SJCRH30 (cell line): ENCODE measurements at regions not wholly inside any gene's neighbourhood (a gene's known extent, or its start where the extent isn't known, plus 50 kb on each side); places are given as distances from the start of the nearest gene placed in this dataset.

Experiments used
- DNase-seq, 2 experiments: peaks; one replicate each; pipeline ENCODE4 v3.0.0-alpha.2; 2015 to 2020
- H3K27ac ChIP-seq: fragments of 250-450 bp; sonication (Bioruptor Pico); 2 replicates; pipeline ENCODE4 v1.5.1; 2020; ENCODE audit warnings: mild to moderate bottlenecking, moderate library complexity
- H3K27me3 ChIP-seq: fragments of 250-450 bp; sonication (Bioruptor Pico); 2 replicates; pipeline ENCODE4 v1.5.1; 2020; ENCODE audit warnings: mild to moderate bottlenecking, moderate library complexity
- H3K36me3 ChIP-seq: fragments of 250-450 bp; sonication (Bioruptor Pico); 2 replicates; pipeline ENCODE4 v1.5.1; 2020; ENCODE audit warnings: mild to moderate bottlenecking, moderate library complexity
- H3K4me1 ChIP-seq: fragments of 250-450 bp; sonication (Bioruptor Pico); 2 replicates; pipeline ENCODE4 v1.5.1; 2020; ENCODE audit warnings: mild to moderate bottlenecking, moderate library complexity
- H3K4me3 ChIP-seq: fragments of 250-450 bp; sonication (Bioruptor Pico); 2 replicates; pipeline ENCODE4 v1.5.1; 2020; ENCODE audit warnings: mild to moderate bottlenecking, moderate library complexity
- H3K9me3 ChIP-seq: fragments of 250-450 bp; sonication (Bioruptor Pico); replicated peaks from 2 replicates; pipeline ENCODE4 v1.5.1; 2020; ENCODE audit warnings: mild to moderate bottlenecking, moderate library complexity

DNA sequence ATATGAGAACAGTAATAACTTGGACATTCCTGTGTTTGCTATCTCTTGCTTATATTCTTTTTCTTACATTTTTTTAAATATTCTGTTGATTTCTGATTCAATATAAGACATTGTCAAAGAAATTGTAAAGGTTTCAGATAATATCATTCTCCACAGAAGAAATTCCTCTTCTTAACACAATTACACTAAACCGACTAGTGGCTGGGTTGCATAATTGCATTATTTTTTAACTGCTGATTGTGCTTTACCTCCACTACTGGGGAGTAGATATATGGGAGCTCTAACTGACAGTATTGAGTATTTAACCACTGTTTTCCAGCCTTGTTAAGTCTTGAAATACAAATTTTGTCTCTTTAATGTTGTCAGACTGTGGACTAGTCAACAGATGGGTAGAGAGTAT, 723.8 kb upstream of the EDIL3 start:
- DNase-seq = no peak
- no peak overlapping the region for H3K4me3 ChIP-seq
- no peak overlapping the region for H3K27ac ChIP-seq
- H3K27me3 ChIP-seq = no peaks in the 10 kb centered on the region
- H3K4me1 ChIP-seq = no peaks in the 10 kb centered on the region
- no peaks in the 10 kb centered on the region for H3K36me3 ChIP-seq
- peaks cover 4% of the 10 kb centered on the region; the same call in 1 of the 2 replicates for H3K9me3 ChIP-seq

- Histone ChIP-seq H3K9me3 (peaks cover 4% of the 10 kb centered on the region; the same call in 1 of the 2 replicates), H3K4me1 (no peaks in the 10 kb centered on the region), H3K27ac (no peak overlapping the region), H3K4me3 (no peak overlapping the region), H3K27me3 (no peaks in the 10 kb centered on the region), H3K36me3 (no peaks in the 10 kb centered on the region)
- no peak for DNase-seq
Measured at GRCh38 chr5:85109616-85110015, 724.9 kb upstream of the EDIL3 start.

- Histone ChIP-seq H3K27me3 (no peaks in the 10 kb centered on the region), H3K36me3 (no peaks in the 10 kb centered on the region), H3K9me3 (no peaks in the 10 kb centered on the region), H3K27ac (no peak overlapping the region), H3K4me3 (no peak overlapping the region), H3K4me1 (no peaks in the 10 kb centered on the region)
- DNase-seq = no peak
Measured at GRCh38 chr5:85132269-85132668, 747.6 kb upstream of the EDIL3 start.

DNA sequence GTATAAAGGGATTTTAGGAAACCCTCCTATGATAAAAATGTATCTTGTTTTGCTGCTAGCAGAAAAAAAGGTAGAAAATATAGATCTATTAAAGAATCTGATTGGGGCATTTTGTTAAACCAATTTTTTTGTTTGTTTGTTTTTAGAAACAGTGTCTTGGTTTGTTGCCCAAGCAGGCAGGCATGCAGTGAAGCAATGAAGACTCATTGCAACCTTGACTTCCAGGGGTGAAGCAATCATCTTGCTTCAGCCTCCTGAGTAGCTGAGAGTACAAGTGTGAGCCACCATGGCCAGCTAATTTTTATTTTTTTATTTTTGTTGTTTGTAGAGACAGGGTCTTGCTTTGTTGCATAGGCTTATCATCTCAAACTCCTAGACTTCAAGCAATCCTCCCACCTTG, 755.8 kb upstream of the EDIL3 start:
- H3K4me3 ChIP-seq = no peak overlapping the region
- no peaks in the 10 kb centered on the region for H3K36me3 ChIP-seq
- no peak for DNase-seq
- H3K27me3 ChIP-seq = no peaks in the 10 kb centered on the region
- H3K9me3 ChIP-seq = no peaks in the 10 kb centered on the region
- no peaks in the 10 kb centered on the region; the same call in 1 of the 2 replicates for H3K4me1 ChIP-seq
- no peak overlapping the region for H3K27ac ChIP-seq

- Histone ChIP-seq H3K27me3 (no peaks in the 10 kb centered on the region), H3K9me3 (no peaks in the 10 kb centered on the region), H3K4me1 (no peaks in the 10 kb centered on the region; the same call in 1 of the 2 replicates), H3K27ac (no peak overlapping the region), H3K4me3 (no peak overlapping the region), H3K36me3 (no peaks in the 10 kb centered on the region)
- no peak for DNase-seq
Measured at GRCh38 chr5:85143138-85143537, 758.5 kb upstream of the EDIL3 start.

DNA sequence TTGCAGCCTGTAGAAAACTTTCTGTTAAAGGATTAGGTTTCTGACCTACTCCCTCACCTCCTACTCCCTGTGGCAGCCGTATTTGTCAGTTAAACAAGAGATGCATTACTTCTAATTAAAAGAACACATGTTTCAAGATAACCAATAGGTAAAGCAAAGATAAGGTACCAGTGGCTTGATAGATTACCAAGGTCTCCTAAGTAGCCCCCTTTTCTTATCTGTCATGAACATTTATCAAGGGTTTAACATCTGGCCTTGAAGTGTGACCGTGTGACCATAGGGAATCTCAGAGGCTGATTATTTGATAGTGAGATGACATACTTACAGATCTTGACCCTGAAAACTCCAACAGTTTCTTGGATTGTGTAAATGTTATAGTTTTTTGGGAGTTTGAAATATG, 764.0 kb upstream of the EDIL3 start:
- DNase-seq = no peak
- H3K9me3 ChIP-seq = no peaks in the 10 kb centered on the region

GRCh38 chr5:85159395-85159794, 774.7 kb upstream of the EDIL3 start:
- Histone ChIP-seq H3K27ac (no peak overlapping the region), H3K27me3 (no peaks in the 10 kb centered on the region), H3K9me3 (no peaks in the 10 kb centered on the region), H3K4me1 (no peaks in the 10 kb centered on the region), H3K36me3 (no peaks in the 10 kb centered on the region), H3K4me3 (no peak overlapping the region)
- DNase-seq = no peak

More for the DNA sequence above, 764.0 kb upstream of the EDIL3 start:
- H3K4me3 ChIP-seq = no peak overlapping the region
- no peaks in the 10 kb centered on the region for H3K36me3 ChIP-seq
- no peak overlapping the region for H3K27ac ChIP-seq
- no peaks in the 10 kb centered on the region for H3K4me1 ChIP-seq
- no peaks in the 10 kb centered on the region for H3K27me3 ChIP-seq

- Histone ChIP-seq H3K36me3 (no peaks in the 10 kb centered on the region), H3K4me3 (no peak overlapping the region), H3K27me3 (no peaks in the 10 kb centered on the region), H3K4me1 (no peaks in the 10 kb centered on the region), H3K9me3 (no peaks in the 10 kb centered on the region), H3K27ac (no peak overlapping the region)
- DNase-seq = no peak
Measured at GRCh38 chr5:85168474-85168873, 783.8 kb upstream of the EDIL3 start.

DNA sequence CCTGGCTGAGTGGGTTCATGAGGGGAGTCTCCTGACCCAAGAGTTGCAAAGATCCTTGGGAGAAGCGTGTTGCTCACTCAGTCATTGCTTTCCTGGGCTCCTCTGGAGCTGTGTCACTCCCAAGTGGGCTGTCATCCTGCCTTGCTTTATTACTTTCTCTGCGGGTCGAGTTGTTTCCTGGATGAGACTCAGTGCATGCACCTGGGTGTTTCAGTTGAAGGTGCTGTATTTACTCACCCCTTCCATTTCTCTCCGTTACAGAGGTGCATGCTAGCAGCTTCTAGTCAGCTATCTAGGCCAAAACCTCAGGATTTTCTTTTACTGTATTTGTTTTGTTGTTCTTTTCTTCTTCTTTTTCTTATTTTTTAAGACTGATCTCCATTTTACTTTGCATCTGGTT, 785.5 kb upstream of the EDIL3 start:
- Histone ChIP-seq H3K9me3 (no peaks in the 10 kb centered on the region), H3K4me1 (no peaks in the 10 kb centered on the region), H3K27me3 (no peaks in the 10 kb centered on the region), H3K4me3 (no peak overlapping the region), H3K27ac (no peak overlapping the region), H3K36me3 (no peaks in the 10 kb centered on the region)
- no peak for DNase-seq

GRCh38 chr5:85173469-85173868, 788.8 kb upstream of the EDIL3 start:
- H3K27me3 ChIP-seq = no peaks in the 10 kb centered on the region
- no peaks in the 10 kb centered on the region for H3K9me3 ChIP-seq
- H3K27ac ChIP-seq = no peak overlapping the region
- DNase-seq = no peak
- no peak overlapping the region for H3K4me3 ChIP-seq
- H3K36me3 ChIP-seq = no peaks in the 10 kb centered on the region
- no peaks in the 10 kb centered on the region for H3K4me1 ChIP-seq

- H3K27ac ChIP-seq = no peak overlapping the region
- DNase-seq = peak; percentile 15 to 26
- H3K27me3 ChIP-seq = no peaks in the 10 kb centered on the region
- no peaks in the 10 kb centered on the region; the same call in 1 of the 2 replicates for H3K4me1 ChIP-seq
- no peak overlapping the region for H3K4me3 ChIP-seq
- no peaks in the 10 kb centered on the region for H3K36me3 ChIP-seq
- H3K9me3 ChIP-seq = no peaks in the 10 kb centered on the region
Measured at GRCh38 chr5:85182344-85182743, 797.7 kb upstream of the EDIL3 start.

- no peak for DNase-seq
- H3K4me3 ChIP-seq = no peak overlapping the region
- no peaks in the 10 kb centered on the region for H3K27me3 ChIP-seq
- H3K36me3 ChIP-seq = no peaks in the 10 kb centered on the region
- H3K9me3 ChIP-seq = no peaks in the 10 kb centered on the region
- no peaks in the 10 kb centered on the region for H3K4me1 ChIP-seq
- H3K27ac ChIP-seq = no peak overlapping the region
Measured at GRCh38 chr5:85204289-85204688, 819.6 kb upstream of the EDIL3 start.

GRCh38 chr5:85205430-85205829, 820.8 kb upstream of the EDIL3 start:
- no peaks in the 10 kb centered on the region for H3K36me3 ChIP-seq
- DNase-seq = no peak
- H3K27ac ChIP-seq = no peak overlapping the region
- no peaks in the 10 kb centered on the region for H3K9me3 ChIP-seq
- H3K27me3 ChIP-seq = no peaks in the 10 kb centered on the region
- no peaks in the 10 kb centered on the region for H3K4me1 ChIP-seq
- no peak overlapping the region for H3K4me3 ChIP-seq

GRCh38 chr5:85225388-85225787, 840.7 kb upstream of the EDIL3 start:
- Histone ChIP-seq H3K4me1 (no peaks in the 10 kb centered on the region), H3K27me3 (no peaks in the 10 kb centered on the region), H3K9me3 (no peaks in the 10 kb centered on the region), H3K4me3 (no peak overlapping the region), H3K36me3 (no peaks in the 10 kb centered on the region), H3K27ac (no peak overlapping the region)
- DNase-seq = no peak

DNA sequence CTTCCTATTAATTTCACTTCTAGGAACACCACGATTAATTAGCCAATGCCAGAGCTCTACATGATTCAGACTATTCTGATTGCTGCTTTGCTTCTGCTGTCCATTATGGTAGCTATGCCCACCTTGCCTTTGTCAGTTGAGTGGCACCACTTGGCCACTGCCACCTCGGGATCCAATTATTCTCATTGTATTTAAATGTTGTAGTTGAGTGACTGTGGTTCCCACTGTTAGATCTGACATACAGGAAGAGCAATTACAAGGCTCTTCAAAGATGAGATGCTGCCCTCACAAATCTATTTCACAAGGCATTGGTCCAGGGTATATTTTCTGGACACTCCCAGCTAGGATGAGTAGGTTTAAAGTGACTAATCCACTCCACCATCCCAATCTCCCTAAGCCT, 864.5 kb upstream of the EDIL3 start:
- Histone ChIP-seq H3K27me3 (no peaks in the 10 kb centered on the region), H3K9me3 (no peaks in the 10 kb centered on the region), H3K4me3 (no peak overlapping the region), H3K36me3 (no peaks in the 10 kb centered on the region), H3K4me1 (no peaks in the 10 kb centered on the region), H3K27ac (no peak overlapping the region)
- DNase-seq = no peak

GRCh38 chr5:85263125-85263524, 878.4 kb upstream of the EDIL3 start:
- Histone ChIP-seq H3K27me3 (no peaks in the 10 kb centered on the region), H3K36me3 (no peaks in the 10 kb centered on the region)
- DNase-seq = no peak

GRCh38 chr5:85266692-85267091, 882.0 kb upstream of the EDIL3 start:
- H3K4me1 ChIP-seq = no peaks in the 10 kb centered on the region
- H3K27ac ChIP-seq = no peak overlapping the region
- no peaks in the 10 kb centered on the region for H3K36me3 ChIP-seq
- DNase-seq = no peak
- no peak overlapping the region for H3K4me3 ChIP-seq
- no peaks in the 10 kb centered on the region for H3K27me3 ChIP-seq
- 0 out of 2 replicates have a peak, but pooled peaks cover 3% of the 10 kb centered on the region for H3K9me3 ChIP-seq

More at GRCh38 chr5:85263125-85263524, 878.4 kb upstream of the EDIL3 start:
- no peak overlapping the region for H3K27ac ChIP-seq
- no peak overlapping the region for H3K4me3 ChIP-seq
- no peaks in the 10 kb centered on the region for H3K9me3 ChIP-seq
- no peaks in the 10 kb centered on the region for H3K4me1 ChIP-seq
